ENCODE measurements at regions not wholly inside any gene's neighbourhood (a gene's known extent, or its start where the extent isn't known, plus 50 kb on each side); places are given as distances from the start of the nearest gene placed in this dataset.

GRCh38 chr10:9811601-9812000, 1206.1 kb upstream of the CELF2 start:
- no peak for TF ChIP-seq POLR2A (IDR thresholded peaks at IDR 0.05)
- no peak for TF ChIP-seq CTCF (IDR thresholded peaks at IDR 0.05)
- no peak for TF ChIP-seq POLR2AphosphoS5 (IDR thresholded peaks at IDR 0.05)
